HG03575 (cell line): ENCODE measurements at regions not wholly inside any gene's neighbourhood (a gene's known extent, or its start where the extent isn't known, plus 50 kb on each side); places are given as distances from the start of the nearest gene placed in this dataset.

Experiments
- ATAC-seq: cut with Tn5 transposase; IDR thresholded peaks from one replicate; pipeline ENCODE4 v1.9.1; 2021; ENCODE audit not compliant: unreplicated experiment, insufficient number of reproducible peaks, low FRiP score; ENCODE audit errors: extremely low read depth

DNA sequence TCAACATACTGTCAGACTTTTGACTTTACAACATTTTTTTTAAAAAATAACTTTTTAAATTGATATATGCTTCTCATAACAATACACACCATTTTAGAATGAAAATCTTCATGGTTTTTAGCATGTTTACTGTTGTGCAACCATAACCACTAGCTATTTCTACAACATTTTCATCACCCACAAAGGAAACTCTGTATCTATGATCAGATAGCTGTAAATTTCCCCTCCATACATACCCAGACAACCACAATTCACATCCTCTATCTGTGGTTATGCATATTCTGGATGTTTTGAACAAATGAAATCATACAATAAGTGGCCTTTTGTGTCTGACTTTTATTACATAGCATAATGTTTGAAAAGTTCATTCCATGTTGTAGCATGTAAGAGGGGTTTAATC is 1666.0 kb downstream of the EFNB2 start:
- ATAC-seq = no peak

DNA sequence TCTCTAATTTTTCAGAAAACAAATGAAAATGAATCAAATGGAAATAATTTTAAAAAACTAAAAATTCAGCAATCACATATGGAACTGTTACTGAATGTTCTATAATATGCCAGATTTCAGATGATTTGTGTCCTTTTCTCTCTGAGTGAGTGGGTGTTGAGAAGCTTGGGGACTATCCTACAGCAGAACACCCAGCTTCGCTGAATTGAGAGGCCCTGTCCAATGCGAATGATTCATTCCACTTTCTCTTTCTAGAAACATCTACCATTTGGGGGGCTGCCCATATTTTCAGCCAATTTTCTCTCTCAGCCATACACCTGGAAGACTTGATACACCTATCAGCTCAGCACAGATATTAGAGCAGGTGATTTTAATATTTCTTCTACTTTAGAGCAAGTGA is 1666.7 kb downstream of the EFNB2 start:
- ATAC-seq = no peak

DNA sequence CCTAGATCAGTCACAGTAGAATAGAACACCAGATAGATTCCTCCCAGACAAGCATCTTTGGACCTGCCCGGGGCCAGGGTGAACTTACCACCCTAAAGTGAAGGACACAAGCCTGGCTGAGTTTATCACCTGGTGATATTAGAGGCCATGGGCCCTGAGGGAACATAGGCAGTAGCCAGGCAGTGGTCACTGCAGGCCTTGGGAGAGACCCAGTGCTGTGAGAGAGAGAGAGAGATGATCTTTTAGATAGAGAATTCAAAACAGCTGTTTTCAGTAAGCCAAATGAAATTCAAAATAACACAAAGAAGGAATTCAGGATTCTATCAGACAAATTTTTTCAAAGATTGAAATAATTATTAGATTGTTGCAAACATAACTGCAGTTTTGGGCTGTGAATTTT is 1679.9 kb downstream of the EFNB2 start:
- ATAC-seq = no peak

DNA sequence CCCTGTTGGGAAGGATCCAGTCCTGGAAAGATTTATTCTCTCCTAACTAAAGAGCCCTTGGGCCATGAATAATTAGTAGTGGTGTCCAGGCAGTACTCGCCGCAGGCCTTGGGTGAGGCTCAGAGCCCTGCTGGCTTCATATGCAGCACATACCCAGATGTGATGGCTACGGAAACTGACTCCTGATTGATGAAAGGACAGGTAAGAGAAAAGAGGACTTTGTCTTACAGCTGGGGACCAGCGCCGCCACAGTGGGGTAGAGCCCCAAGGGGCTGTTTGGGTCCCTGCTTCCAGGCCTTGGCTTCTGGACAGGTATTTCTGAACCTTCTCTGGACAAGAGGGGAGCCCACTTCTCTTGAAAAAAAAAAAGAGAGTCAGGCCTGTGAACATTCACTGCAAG is 1680.8 kb downstream of the EFNB2 start:
- no peak for ATAC-seq

DNA sequence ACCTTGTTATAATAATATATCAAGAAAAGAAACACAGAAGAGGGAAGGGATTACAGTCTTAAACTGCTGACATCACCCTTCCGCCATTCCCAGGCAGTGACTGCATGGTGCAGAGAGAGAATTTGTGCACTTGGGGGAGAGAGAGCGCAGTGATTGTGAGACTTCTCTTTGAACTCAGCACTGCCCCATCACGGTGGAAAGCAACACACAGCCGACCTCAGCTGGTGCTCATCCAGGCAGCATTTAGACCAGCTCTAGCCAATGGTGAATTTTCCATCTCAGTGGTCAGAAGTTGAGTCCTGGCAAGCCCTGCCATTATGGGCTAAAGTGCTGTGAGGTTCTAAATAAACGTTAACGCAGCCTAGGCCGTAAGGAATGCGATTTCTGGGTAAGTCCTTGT is 1681.5 kb downstream of the EFNB2 start:
- no peak for ATAC-seq

DNA sequence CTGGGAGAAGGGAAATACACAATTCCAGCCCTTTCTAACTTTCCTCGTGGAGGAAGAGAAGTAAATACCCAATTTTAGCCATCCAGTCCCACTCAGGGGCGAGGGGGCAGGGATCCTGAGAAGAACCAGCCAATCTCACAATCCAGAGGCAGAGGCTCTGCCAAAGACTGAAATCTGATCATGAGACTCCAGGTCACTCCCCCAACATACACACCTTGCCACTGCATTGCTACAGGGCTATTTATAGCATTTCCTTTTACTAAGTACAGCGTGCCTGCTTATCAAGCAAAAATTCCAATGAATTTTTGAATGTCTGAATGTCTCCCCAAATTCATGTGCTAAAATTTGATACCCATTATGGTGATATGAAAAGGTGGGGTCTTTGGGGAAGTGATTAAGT is 1687.5 kb downstream of the EFNB2 start:
- no peak for ATAC-seq

DNA sequence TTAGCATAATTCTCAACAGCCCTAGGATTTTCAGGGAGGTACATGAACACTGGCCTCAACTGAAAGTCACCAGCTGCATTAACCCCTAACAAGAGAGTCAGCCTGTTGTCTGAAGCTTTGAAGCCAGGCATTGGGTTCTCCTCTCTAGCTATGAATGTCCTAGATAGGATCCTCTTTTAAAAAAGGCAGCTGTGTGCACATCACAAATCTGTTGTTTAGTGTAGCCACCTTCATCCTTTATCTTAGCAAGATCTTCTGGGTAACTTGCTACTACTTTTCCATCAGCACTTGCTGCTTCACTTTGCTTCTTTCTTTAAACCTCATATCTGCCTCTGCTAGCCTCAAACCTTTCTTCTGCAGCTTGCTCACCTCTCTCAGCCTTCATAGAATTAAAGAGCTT is 1692.1 kb downstream of the EFNB2 start:
- no peak for ATAC-seq

DNA sequence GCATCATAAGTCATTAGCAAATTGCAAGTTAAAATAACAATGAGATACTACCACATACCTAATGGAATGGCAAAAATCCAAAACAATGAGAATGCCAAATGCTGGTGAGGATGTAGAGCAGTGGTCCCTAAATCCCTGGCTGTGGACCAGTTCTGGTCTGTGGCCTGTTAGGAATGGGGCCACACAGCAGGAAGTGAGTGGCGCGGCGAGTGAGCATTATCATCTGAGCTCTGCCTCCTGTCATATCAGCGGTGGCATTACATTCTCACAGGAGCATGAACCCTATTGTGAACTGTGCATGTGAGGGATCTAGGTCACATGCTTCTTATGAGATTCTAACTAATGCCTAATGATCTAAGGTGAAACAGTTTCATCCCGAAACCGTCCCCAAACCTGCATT is 1694.4 kb downstream of the EFNB2 start:
- ATAC-seq = no peak

DNA sequence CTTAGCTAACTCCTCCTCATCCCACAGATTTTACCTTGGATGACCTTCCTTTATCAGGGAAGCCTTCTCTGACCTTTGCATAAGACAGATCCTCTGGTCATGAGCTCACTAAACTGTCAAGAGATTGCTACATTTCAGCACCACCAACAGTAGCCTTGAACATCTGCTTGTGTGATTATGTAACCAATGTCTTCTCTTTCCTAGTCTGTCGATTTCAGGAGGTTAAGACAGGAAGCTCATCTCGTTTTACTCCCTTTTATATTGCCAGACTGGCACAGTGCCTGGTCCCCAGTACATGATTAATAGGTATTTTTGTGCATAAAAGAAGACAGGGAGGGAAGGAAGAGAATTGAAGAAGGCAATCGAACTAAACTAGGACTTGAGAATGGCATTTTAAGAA is 1697.7 kb downstream of the EFNB2 start:
- no peak for ATAC-seq

DNA sequence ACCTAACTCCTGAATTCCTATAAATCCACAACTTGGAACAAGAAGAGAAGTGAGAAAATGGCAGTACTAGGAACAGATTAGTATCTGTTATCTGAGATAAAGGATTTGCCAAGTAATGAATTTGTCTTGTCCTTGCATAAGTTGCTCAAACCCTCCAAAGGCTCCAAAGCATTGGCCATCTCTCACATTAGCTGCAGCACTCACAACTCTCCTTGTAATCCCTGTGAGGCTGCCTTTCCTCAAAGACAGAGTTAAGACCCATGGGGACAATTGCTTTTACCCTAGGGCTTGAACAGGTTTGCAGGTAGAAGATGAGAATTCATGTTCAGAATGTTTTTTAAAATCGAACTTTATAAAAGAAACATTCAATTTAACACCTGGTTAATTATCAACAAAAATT is 1702.2 kb downstream of the EFNB2 start:
- no peak for ATAC-seq

DNA sequence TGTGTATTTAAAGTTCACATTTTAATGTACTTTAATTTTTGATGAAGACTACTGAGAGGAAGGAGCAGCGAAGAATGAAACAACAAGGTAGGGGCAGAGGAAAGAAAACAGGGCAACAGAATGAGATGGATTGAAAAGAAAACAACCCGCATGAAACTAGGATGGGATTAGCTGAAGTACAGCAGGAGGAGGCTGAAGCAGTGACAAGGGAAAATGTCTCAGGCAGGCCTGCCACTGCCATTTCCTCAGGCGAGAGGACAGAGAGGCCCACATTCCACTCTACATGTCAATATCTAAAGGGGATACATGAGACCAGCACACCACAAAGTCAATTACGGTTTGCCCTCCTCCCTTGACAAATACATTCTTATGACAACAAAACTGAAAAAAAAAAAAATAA is 1703.2 kb downstream of the EFNB2 start:
- ATAC-seq = no peak

DNA sequence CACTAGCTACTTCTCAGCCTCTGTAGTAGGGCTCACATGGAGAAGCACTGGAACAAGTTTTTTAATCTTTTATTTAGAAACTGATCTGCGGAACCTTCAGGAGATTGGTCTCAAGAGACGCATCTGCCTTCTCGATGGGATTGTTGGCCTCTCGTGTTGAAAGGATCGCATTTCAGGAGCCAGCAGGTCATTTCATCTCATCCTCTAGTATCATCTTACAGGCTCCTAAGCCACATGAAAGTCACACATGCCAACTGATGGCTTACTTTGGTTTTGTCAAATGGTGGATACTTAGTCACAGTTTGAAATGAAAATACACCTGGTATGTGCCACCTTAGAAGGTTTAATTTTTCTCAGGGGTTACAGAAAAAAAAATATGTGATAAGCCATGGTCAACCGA is 1703.6 kb downstream of the EFNB2 start:
- ATAC-seq = no peak

DNA sequence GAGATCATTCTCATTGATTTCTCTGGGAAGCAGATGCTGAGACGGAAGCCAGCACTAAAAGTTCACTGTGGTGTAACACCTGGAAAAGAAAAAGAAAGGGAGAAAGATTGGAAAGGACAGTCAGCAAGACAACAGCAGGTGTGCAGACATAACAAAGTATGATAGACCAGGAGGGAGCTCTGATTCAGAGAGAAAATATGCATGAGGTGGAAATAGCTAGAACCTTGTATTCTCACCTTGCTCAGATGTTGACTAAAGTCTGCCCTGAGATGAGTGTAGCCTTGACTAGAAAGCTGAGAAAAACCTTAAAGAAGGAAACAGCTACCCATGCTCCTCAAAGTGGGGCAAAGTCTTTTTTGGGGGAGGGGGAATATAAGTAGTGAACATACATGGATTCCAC is 1711.8 kb downstream of the EFNB2 start:
- ATAC-seq = no peak

DNA sequence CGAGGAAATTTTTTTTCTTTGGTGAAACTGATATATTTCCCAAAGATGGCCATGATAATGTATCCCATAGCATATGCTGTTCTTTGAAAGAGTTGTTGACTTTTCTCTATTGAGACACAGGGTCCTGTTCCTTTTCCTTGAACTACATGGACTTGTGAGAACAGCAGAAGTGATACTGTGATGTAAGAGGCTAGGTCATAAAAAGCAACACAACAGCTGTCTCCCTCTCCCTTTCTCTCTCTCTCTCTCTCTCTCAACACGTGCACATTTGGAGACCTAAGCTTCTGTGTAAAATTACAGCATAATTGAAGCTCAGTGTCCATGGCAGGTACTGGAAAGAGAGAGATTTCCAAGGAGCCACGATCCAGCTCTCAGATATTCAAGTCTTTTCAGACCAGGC is 1712.4 kb downstream of the EFNB2 start:
- no peak for ATAC-seq

DNA sequence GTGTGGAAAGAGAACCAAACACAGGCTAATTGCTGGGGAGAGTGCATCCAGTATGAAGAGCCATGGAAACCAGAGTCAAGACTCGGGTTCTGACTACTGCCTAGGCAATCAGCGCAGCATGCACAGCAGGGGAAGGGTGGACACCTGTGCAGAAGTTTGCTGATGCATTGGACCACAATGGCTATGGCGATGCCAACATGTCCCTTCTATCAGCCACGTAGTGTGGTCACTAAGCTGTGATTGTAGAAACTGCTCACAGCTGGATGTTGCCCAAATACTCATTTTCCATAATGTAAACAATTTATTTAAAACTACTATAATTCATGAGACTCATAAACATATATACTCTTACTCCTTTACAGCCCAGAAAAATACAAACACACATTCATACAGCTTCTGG is 1718.2 kb downstream of the EFNB2 start:
- ATAC-seq = no peak

DNA sequence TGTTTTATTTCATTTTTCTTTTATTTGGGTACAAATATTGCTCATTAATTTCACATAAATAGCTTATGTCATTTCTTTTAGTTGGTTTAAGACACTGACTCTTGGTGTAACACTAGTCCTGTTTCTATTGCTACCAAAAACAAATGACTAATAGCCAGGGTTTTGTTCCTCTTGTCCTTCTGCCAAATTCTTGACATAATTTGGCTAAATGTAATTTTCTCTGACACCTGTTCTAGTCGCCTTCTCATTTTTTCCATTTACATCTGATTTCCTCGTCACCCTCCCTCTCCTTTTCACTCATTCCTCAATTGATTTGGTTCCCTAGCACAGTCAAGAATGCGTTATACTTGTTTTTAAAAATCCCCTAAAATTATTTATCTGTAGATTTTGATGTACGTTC is 1718.7 kb downstream of the EFNB2 start:
- ATAC-seq = no peak

DNA sequence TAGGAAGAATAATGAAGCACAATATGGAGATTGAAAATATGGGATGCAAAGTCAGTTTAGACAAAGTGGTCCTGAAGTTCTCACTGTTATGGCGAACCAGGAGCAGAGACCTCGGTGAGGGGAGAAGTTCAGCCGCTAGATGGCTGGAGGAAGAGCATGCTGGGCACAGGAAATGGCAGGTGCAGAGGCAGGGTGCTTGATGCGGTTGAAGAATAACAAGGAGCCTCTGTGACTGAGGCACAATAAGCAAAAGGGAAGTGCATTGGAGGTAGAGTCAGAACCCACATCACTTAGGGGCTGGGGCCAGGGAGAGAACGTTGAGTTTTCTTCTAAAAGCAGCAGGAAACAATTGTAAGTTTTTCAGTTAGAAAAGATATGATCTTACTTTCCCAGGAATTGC is 1725.2 kb downstream of the EFNB2 start:
- no peak for ATAC-seq

DNA sequence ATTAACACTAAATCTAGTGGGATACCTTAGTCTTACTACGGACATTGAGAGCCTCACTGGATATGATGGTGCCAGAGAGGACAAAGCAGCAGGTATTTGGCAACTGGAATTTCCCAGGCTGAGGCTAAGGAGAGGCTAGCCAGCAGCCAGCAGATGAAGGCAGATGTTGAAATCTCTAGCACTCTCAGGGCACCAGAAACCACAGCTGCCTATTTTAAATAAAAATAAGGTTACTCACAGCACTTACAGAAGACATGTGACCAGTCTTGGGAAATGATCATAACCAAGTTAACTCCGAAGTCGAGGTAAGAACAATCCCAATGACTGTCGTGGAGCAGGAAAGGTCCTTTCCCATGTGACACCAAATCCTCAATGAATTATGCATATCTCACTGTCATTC is 1726.0 kb downstream of the EFNB2 start:
- no peak for ATAC-seq

DNA sequence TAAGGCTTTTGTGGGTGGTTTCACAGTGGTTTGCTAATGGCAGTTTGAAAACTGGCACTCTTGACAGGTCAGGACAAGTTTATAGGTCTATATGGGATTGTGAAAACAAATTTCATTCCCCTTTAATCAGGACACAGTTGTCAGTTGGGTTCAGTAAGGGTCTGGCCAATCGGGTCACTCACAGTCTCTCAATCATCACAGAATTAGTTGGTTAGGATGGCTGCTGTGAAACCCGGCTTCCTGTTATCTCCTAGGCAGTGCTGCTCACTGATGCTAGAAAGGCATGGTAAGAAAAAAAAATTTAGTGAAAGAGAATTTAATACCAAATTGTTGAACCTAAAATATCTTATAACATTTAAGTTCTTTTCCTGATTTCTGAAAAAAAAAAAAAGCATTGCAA is 1730.1 kb downstream of the EFNB2 start:
- no peak for ATAC-seq

DNA sequence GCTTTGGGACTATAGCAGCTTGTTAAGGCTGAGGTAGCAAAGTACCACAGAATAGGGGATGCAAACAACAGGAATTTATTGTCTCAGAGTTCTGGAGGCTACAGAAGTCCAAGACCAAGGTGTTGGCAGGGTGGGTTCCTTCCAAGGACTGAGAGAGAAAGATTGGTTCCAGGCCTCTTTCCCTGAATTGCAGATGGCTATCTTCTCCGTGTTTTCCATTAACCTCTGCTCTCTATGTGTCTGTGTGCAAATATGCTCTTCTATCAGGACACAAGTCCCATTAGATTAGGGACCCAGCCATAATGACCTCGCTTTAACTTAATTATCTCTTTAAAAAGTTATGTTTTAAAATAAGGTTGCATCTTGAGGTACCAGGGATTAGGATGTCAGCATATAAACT is 1732.9 kb upstream of the SLC10A2 start:
- no peak for ATAC-seq

DNA sequence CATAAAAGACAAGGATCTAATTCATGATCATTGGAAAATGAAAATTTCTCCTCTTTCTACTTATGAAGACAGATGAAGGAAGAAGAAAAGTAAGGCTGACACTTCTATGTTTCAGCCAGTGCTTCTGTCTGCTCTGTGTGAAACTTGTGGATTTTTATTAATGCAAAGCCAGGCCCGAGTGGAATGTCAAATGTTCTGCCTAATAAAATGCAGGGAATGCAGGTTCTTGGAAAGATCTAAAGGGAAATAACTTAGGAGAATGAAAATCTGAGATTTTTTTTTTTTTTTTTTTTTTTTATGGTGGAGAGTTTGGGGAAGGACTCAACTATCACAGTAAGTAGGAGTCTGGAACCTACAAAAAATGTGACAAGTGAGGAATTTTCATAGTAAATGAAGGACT is 1732.3 kb upstream of the SLC10A2 start:
- ATAC-seq = no peak

DNA sequence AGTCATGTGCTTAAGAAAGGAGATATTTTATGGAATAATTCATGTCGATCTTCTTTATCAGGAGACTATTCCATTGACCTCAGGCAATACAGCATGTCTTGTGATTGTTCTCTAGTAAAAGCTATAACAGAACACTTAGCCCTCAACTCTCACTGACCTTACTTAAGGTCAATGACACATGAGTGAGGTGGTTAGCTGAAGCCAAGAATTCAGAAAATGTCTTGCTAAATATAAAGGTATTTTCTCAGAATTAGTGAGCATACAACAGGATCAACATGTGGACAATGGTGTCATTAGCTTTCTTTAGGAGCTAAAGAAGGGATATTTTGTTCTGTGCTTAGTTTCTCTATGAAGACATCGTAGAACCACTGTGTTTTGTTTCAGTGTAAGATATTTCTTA is 1730.4 kb upstream of the SLC10A2 start:
- no peak for ATAC-seq
